OCI-LY3 (cell line): ENCODE measurements at regions not wholly inside any gene's neighbourhood (a gene's known extent, or its start where the extent isn't known, plus 50 kb on each side); places are given as distances from the start of the nearest gene placed in this dataset.

ENCODE experiments used
- EZH2phosphoT487 ChIP-seq: fragments of 200-600 bp; shearing (Covaris generic); IDR thresholded peaks from 2 replicates; pipeline ENCODE4 v1.6.1; 2018; ENCODE audit warnings: antibody characterized with exemption, mixed run types, low read depth
- TF ChIP-seq, protein P1 (sequence below): fragments of 200-600, 300-600 bp; sonication (generic); IDR thresholded peaks from 2 replicates; pipeline ENCODE4 v1.5.1; 2014; ENCODE audit warnings: antibody characterized with exemption, low read length, low read depth

DNA sequence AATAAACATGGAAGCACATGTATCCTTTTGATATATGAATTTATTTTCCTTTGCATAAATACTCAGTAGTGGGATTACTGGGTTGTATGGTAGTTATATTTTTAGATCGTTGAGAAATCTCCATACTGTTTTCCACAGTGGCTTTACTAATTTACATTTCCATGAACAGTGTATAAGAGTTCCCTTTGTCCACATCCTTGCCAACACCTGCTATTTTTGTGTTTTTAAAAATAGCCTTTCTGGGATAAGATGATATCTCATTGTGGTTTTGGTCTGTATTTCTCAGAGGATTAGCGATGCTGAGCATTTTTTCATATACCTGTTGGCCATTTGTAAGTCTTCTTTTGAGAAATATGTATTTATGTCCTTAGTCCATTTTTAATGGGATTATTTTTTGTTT is 329.2 kb upstream of the KITLG start:
- TF ChIP-seq, protein P1, sequence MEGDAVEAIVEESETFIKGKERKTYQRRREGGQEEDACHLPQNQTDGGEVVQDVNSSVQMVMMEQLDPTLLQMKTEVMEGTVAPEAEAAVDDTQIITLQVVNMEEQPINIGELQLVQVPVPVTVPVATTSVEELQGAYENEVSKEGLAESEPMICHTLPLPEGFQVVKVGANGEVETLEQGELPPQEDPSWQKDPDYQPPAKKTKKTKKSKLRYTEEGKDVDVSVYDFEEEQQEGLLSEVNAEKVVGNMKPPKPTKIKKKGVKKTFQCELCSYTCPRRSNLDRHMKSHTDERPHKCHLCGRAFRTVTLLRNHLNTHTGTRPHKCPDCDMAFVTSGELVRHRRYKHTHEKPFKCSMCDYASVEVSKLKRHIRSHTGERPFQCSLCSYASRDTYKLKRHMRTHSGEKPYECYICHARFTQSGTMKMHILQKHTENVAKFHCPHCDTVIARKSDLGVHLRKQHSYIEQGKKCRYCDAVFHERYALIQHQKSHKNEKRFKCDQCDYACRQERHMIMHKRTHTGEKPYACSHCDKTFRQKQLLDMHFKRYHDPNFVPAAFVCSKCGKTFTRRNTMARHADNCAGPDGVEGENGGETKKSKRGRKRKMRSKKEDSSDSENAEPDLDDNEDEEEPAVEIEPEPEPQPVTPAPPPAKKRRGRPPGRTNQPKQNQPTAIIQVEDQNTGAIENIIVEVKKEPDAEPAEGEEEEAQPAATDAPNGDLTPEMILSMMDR, result no peak
- TF ChIP-seq EZH2phosphoT487, result no peak
